T-helper 1 cell treated with Interleukin-12 subunit alpha and Interleukin-12 subunit beta and Interleukin-4 antibody, amounts not matched to agents 30 ng/mL and 1 ng/mL, for 36 hours (primary cell): ENCODE measurements at regions not wholly inside any gene's neighbourhood (a gene's known extent, or its start where the extent isn't known, plus 50 kb on each side); places are given as distances from the start of the nearest gene placed in this dataset.

Experiments
- intact Hi-C: fragments of 100-400 bp; cut with micrococcal nuclease; formaldehyde crosslinking; loops from one replicate; pipeline ENCODE4 v1.15.1; 2024

GRCh38 chr4:96523611-96524010 lies 683.7 kb downstream of the PDHA2 start:
- intact Hi-C loops, result no loop called here

GRCh38 chr4:96524311-96524875 lies 684.5 kb downstream of the PDHA2 start:
- intact Hi-C loops, result no loop called here

GRCh38 chr4:96525898-96526297 lies 686.0 kb downstream of the PDHA2 start:
- intact Hi-C loops, result no loop called here

GRCh38 chr4:96526625-96527024 lies 686.7 kb downstream of the PDHA2 start:
- intact Hi-C loops, result no loop called here

- intact Hi-C loops, result no loop called here
These were observed 691.9 kb downstream of the PDHA2 start for GRCh38 chr4:96531836-96532235.

- intact Hi-C loops, result no loop called here
These were observed 703.5 kb downstream of the PDHA2 start for GRCh38 chr4:96543346-96543745.

- intact Hi-C loops, result no loop called here
These were observed 718.6 kb downstream of the PDHA2 start for GRCh38 chr4:96558466-96558865.

GRCh38 chr4:96566755-96567154 lies 726.9 kb downstream of the PDHA2 start:
- intact Hi-C loops, result no loop called here

- intact Hi-C loops, result no loop called here
These were observed 745.4 kb downstream of the PDHA2 start for GRCh38 chr4:96585304-96585703.

GRCh38 chr4:96593422-96593821 lies 753.5 kb downstream of the PDHA2 start:
- intact Hi-C loops, result no loop called here

GRCh38 chr4:96598465-96598864 lies 758.6 kb downstream of the PDHA2 start:
- intact Hi-C loops, result no loop called here

- intact Hi-C loops, result no loop called here
These were observed 759.9 kb downstream of the PDHA2 start for GRCh38 chr4:96599752-96600151.

GRCh38 chr4:96602661-96603060 lies 762.8 kb downstream of the PDHA2 start:
- intact Hi-C loops, result no loop called here

- intact Hi-C loops, result no loop called here
These were observed 763.7 kb downstream of the PDHA2 start for GRCh38 chr4:96603641-96604040.

GRCh38 chr4:96606451-96606850 lies 766.6 kb downstream of the PDHA2 start:
- intact Hi-C loops, result no loop called here

- intact Hi-C loops, result no loop called here
These were observed 786.1 kb downstream of the PDHA2 start for GRCh38 chr4:96626023-96626422.

- intact Hi-C loops, result no loop called here
These were observed 790.9 kb downstream of the PDHA2 start for GRCh38 chr4:96630839-96631238.

GRCh38 chr4:96637971-96638412 lies 798.1 kb downstream of the PDHA2 start:
- intact Hi-C loops, result no loop called here

- intact Hi-C loops, result no loop called here
These were observed 800.0 kb downstream of the PDHA2 start for GRCh38 chr4:96639932-96640331.

- intact Hi-C loops, result no loop called here
These were observed 802.6 kb downstream of the PDHA2 start for GRCh38 chr4:96642490-96642889.

GRCh38 chr4:96646146-96646545 lies 806.3 kb downstream of the PDHA2 start:
- intact Hi-C loops, result no loop called here

- intact Hi-C loops, result no loop called here
These were observed 809.6 kb downstream of the PDHA2 start for GRCh38 chr4:96649536-96649935.

- intact Hi-C loops, result no loop called here
These were observed 812.3 kb downstream of the PDHA2 start for GRCh38 chr4:96652158-96652557.

- intact Hi-C loops, result no loop called here
These were observed 812.9 kb downstream of the PDHA2 start for GRCh38 chr4:96652821-96653220.
